ENCODE measurements at regions not wholly inside any gene's neighbourhood (a gene's known extent, or its start where the extent isn't known, plus 50 kb on each side); places are given as distances from the start of the nearest gene placed in this dataset.

DNA sequence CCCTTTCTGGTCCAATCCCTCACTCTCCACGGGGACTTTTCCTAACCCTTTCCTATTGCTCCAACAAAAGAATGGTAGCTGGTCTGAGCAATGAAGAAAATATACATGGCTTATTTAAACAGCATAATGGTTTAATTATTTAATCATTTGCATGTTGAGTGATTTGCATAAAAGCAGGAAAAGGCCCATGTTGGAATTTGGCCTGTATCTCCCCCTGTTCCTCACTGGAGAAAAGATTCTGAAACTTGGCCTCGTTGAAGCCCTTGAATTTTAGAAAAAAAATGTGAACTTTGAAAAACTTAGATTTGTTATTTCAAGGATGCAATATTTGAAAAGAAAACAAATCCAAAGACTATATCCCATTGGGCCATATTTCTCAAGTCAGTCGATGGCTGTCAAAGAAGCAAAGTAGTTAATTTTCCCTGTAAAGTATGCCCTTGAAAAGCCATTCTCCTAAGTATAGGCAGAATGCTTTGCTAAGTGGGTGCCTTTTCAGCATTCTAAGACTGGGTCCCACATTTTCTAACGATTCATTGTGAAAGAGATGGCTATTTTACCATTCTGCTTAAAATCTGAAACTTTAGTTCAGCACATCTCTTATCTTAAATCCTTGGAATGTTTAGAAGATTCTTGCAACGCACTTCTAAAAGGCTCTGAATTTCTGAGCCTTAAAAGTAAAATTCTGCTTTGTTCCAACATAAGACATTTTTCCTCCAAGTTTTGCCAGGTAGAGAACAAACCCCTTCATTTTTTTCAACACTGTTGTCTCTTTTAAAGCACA, 428.8 kb downstream of the ARHGEF28 start:
- Mint-ChIP-seq H3K4me1 (ENCODE audit: unreplicated experiment) (peaks cover 34% of the 10 kb centered on the region), H3K36me3 (no peaks in the 10 kb centered on the region), H3K9me3 (peaks cover 7% of the 10 kb centered on the region), H3K4me3 (peak overlapping the region; percentile 22), H3K27ac (no peak overlapping the region), H3K27me3 (peaks cover 3% of the 10 kb centered on the region)
- no peak for DNase-seq (ENCODE audit: extremely low spot score, unreplicated experiment)
- TF ChIP-seq, protein P1, sequence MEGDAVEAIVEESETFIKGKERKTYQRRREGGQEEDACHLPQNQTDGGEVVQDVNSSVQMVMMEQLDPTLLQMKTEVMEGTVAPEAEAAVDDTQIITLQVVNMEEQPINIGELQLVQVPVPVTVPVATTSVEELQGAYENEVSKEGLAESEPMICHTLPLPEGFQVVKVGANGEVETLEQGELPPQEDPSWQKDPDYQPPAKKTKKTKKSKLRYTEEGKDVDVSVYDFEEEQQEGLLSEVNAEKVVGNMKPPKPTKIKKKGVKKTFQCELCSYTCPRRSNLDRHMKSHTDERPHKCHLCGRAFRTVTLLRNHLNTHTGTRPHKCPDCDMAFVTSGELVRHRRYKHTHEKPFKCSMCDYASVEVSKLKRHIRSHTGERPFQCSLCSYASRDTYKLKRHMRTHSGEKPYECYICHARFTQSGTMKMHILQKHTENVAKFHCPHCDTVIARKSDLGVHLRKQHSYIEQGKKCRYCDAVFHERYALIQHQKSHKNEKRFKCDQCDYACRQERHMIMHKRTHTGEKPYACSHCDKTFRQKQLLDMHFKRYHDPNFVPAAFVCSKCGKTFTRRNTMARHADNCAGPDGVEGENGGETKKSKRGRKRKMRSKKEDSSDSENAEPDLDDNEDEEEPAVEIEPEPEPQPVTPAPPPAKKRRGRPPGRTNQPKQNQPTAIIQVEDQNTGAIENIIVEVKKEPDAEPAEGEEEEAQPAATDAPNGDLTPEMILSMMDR (conservative IDR thresholded peaks at IDR 0.05) = no peak

DNA sequence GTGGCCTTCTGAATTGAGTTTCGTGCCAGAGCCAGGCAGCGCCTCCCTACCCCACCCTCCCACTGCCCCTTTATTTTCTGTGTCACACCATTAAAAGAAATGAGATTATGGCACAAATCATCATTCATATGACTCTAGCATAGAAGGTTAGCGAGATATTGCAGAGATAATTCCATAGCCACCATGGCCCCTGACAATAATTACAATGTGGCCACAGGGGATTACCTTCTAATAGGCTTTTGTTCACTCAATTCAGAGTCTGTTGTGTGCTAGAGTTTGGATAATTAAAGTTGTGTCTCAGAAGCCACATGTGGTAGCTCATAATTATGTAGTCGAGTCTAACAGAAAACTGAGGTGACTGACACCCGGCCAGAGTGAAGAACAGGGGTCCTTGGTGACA, 428.1 kb downstream of the ARHGEF28 start:
- H3K36me3 Mint-ChIP-seq = no peaks in the 10 kb centered on the region
- H3K9me3 Mint-ChIP-seq = peaks cover 7% of the 10 kb centered on the region
- DNase-seq (ENCODE audit: extremely low spot score, unreplicated experiment) = no peak
- no peak overlapping the region for H3K27ac Mint-ChIP-seq
- TF ChIP-seq, protein P1 (conservative IDR thresholded peaks at IDR 0.05) = no peak
- H3K27me3 Mint-ChIP-seq = peaks cover 3% of the 10 kb centered on the region
- no peak overlapping the region for H3K4me3 Mint-ChIP-seq
- H3K4me1 Mint-ChIP-seq (ENCODE audit: unreplicated experiment) = peaks cover 34% of the 10 kb centered on the region

DNA sequence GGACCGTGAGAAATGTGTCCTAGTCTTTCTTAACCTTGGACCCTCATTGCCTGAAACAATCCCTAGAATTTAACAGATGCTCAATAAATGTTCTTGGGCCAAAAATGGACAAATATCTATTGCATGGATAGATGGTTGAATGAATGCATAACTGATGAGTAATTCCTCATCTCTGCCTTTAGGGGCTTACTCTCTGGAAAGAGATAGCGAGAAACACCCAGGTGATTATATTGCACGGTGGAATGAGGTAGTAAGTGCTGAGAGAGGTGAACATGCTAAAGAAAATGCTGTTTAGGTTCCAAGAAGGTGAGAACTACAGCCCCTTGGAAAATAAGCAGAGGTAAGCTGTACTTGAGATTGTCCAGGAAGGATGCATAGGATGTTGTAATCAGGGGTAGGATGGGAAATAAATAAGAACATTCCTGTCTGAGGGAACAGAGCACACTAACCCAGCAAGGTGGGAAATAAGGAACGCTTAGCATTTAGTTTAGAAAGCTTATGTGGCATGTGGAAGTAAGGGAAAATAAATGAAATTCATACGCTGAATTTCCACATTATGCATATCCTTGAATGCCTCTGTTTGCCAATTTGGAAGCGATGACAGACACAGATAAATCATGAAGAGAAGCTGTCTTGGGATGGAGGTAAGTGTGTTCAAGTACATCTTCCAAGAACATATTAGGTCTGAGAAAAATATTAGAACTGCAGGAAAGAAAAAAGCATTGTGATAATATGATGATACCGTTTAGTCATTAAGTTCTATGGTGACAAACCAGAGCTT, 426.6 kb downstream of the ARHGEF28 start:
- peaks cover 34% of the 10 kb centered on the region for H3K4me1 Mint-ChIP-seq (ENCODE audit: unreplicated experiment)
- H3K27ac Mint-ChIP-seq = no peak overlapping the region
- peaks cover 11% of the 10 kb centered on the region for H3K9me3 Mint-ChIP-seq
- H3K27me3 Mint-ChIP-seq = peaks cover 3% of the 10 kb centered on the region
- no peak for DNase-seq (ENCODE audit: extremely low spot score, unreplicated experiment)
- H3K4me3 Mint-ChIP-seq = no peak overlapping the region
- TF ChIP-seq, protein P1 (conservative IDR thresholded peaks at IDR 0.05) = peak; percentile 14
- no peaks in the 10 kb centered on the region for H3K36me3 Mint-ChIP-seq

DNA sequence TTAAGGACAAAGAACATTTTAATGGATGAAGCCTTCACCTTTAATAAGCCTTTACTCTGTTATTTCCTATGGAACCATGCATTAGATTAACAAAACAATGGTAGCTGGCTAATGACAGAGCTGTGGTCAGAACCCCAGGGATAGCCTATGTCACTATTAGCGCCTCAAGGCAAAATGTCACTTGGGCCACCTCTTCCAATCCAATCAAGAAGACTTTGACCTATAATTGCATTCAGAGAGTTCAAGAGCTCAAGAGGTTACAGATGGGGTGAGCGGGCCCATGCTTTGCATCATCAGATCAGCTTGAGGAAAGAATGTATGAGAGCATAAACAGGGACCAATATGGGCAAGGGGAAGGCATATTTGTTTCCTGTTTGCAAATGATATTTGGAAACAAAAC, 425.1 kb downstream of the ARHGEF28 start:
- H3K9me3 Mint-ChIP-seq = peaks cover 11% of the 10 kb centered on the region
- H3K27me3 Mint-ChIP-seq = peaks cover 3% of the 10 kb centered on the region
- no peak overlapping the region for H3K27ac Mint-ChIP-seq
- H3K4me1 Mint-ChIP-seq (ENCODE audit: unreplicated experiment) = peaks cover 26% of the 10 kb centered on the region
- no peak overlapping the region for H3K4me3 Mint-ChIP-seq
- no peaks in the 10 kb centered on the region for H3K36me3 Mint-ChIP-seq
- no peak for DNase-seq (ENCODE audit: extremely low spot score, unreplicated experiment)
- TF ChIP-seq, protein P1 (conservative IDR thresholded peaks at IDR 0.05) = no peak

DNA sequence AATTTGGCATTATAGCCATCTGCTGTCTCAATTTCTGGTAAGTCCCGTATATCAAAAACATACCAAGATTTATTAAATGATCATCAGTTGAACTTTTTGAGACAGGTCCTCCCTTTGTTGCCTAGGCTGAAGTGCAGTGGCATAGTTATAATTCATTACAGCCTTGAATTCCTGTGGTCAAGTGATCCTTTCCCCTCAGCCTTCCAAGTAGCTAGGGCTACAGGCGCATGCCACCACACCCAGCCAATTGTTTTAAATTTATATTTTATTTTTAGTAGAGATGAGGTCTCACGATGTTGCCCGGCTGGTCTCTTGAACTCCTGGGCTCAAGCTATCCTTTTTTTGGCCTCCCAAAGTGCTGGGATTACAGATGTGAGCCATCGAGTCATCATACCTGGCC, 418.9 kb downstream of the ARHGEF28 start:
- Mint-ChIP-seq H3K4me1 (ENCODE audit: unreplicated experiment) (peaks cover 16% of the 10 kb centered on the region), H3K27me3 (no peaks in the 10 kb centered on the region), H3K9me3 (peaks cover 5% of the 10 kb centered on the region), H3K4me3 (no peak overlapping the region), H3K27ac (no peak overlapping the region), H3K36me3 (no peaks in the 10 kb centered on the region)
- no peak for DNase-seq (ENCODE audit: extremely low spot score, unreplicated experiment)
- TF ChIP-seq, protein P1 (conservative IDR thresholded peaks at IDR 0.05) = no peak

All from type B pancreatic cell (in vitro differentiated cells).